IPS-18c (cell line): ENCODE measurements at regions not wholly inside any gene's neighbourhood (a gene's known extent, or its start where the extent isn't known, plus 50 kb on each side); places are given as distances from the start of the nearest gene placed in this dataset.

Source experiments
- H3K4me3 ChIP-seq: 2 replicates; pipeline ENCODE4 v1.7.0; 2013; ENCODE audit warnings: low read depth, mild to moderate bottlenecking, low read length, moderate library complexity; ENCODE audit not compliant: insufficient read depth
- H3K9me3 ChIP-seq: one replicate; pipeline ENCODE4 v1.6.1; 2013; ENCODE audit warnings: mild to moderate bottlenecking, low read length, moderate library complexity; ENCODE audit not compliant: control insufficient read depth, insufficient read depth

DNA sequence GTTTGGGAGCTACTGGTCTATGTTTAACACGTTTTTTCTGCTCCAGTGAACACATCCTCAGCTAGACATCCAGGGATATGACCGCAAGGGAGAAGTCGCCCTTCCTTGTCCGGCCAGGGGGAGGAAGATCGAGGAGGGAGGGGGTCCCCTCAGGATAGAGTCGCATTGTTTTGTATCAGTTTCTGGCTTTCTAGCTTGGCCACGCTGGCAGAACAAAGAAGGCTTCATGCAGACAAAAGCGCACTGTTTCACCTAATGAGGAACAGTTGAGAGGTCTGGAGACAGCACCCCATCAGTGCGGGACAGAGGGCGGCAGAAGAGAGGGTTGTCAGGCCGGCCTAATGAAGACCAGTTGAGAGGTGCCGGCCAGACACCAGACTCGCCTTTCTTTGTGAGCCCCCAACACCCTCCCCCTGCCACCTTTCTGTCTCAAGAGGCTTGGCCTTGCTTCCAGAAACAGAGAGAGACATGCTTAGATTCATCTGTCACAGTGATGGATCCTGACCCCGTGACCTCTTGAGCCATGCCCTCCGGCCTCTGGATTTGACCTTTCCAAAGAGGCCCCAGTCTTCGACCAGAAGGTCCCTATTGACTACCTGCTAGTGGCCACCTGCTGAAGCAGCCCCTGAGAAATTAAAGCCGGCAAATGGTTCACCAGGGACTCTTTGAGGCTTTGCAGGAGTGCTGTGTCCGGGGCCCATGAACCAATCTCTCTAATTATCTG is 254.7 kb upstream of the TBX3 start:
- Histone ChIP-seq H3K4me3 (no peak overlapping the region), H3K9me3 (no peaks in the 10 kb centered on the region)

DNA sequence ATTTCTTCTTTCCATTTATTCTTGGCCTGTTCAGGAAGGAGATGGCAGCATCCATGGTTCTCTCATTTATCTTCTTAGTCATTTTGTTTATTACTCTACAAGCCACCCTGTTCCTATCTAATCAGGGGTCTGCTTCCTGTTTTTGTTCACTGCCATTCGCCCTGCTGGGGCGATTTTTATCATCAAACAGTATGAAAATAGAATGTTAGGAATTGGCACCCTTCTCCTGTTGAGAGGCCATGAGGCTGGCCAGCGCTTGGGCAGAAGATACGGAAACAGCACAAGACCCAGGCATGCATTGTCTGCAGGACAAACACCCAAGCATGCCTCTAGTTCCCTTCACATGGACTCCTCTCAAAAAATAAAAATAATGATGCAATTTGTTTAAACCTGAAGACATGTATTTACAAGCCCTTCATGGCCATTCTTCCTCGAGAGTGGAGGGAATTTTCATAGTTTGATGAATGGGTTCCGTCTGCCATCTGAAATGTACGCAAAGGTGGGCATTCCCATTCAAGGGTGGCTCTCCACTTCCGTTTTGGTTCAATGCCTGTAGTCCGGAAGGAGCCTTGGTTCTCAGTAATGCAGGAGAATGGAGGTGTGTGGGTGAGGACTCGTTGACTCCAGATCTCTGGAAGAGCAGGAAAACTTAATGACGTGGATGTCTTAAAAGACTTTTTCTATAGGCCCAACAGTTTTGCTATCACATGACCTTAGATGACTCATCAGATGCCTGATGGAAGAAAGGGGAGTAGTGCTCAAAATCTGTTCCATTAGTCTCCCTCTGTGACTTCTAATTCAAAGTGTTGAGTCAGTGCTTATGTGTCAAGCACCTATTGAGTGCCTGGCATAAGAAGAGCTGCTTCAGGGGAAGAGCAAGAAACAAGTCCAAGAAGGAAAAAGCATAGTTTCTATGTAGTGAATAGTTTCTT is 252.4 kb upstream of the TBX3 start:
- Histone ChIP-seq H3K9me3 (no peaks in the 10 kb centered on the region), H3K4me3 (no peak overlapping the region)

DNA sequence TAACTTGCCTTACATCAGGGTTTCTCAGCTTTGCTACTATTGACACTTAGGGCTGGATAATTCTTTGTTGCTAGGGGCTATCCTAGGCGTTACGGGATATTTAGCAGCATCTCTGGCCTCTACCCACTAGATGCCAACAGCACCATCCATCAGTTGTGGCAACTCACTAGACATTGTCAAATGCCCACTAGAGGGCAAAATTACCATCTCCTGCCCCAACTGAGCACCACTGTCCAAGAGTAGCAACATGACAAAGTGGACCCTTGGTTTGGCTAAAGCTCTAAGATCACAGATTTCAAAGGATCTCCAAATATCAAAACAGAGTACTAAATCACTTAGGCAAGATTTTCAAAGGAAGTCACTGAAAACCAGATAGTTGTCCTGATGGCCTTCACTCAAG is 251.7 kb upstream of the TBX3 start:
- no peak overlapping the region for H3K4me3 ChIP-seq
- no peaks in the 10 kb centered on the region for H3K9me3 ChIP-seq

DNA sequence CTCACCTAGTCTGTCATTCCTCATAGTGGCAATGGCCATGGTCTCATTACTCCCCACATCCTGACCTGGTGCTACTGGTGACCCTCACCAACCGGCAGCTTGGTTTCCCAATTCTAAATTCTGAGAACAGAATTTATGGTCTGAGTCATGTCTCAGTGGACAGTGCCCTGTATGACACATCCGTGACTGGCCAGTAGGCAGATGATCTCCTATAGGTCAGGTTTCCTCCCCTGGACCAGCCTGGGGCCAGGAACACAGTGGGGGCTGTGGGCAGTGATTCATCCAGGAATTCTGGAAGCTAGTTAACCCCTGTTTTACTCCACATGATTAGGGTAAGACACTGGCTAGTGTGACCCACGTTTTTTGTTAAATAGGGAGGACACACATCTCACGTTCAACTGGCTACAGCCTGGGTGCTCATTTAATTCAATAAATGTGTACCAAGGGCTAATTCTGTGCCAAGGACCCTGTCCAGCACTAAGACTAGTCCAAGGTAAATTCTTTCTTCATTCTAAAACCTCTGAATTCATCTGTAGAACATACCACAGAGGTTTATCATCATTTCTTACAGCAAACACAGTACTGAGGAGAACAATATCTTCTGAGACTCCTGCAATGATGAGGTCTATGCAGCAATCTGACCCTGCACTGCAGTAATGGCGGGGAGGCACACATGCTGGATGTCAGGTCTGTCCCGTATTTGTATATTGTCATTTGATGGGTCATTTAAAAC is 249.6 kb upstream of the TBX3 start:
- Histone ChIP-seq H3K4me3 (no peak overlapping the region), H3K9me3 (no peaks in the 10 kb centered on the region)

DNA sequence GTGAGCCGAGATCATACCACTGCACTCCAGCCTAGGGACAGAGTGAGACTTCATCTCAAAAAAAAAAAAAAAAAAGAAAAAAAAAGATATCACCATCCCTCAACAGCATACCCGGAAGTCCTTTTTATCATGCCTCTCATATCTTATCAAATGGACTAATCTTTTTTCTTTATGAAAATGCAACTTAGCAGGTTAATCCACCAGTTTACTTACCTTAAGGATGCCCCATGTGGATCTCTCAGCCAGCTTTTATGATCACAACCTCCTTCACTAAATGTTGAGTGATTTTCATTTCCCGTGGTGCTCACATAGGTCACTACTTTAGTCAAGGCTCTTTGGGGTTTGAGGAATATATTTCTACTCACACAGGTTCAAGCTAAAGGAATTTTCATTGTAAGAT is 248.8 kb upstream of the TBX3 start:
- no peaks in the 10 kb centered on the region for H3K9me3 ChIP-seq

DNA sequence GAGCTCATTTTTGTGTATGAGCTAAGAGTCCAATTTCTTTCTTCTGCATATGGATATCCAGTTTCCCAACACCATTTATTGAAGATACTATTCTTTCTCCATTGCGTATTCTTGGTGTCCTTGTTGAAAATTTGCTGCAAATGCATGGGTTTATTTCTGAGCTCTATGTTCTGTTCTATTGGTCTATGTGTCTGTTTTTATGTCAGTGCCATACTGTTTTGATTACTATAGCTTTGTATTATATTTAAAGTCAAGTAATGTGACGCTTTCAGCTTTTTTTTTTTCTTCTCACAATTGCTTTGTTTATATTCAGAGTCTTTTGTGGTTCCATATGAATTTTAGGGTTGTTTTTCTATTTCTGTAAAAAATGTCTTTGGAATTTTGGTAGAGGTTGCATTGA is 247.1 kb upstream of the TBX3 start:
- Histone ChIP-seq H3K4me3 (no peak overlapping the region), H3K9me3 (no peaks in the 10 kb centered on the region)

More for the DNA sequence above, 248.8 kb upstream of the TBX3 start:
- H3K4me3 ChIP-seq: no peak overlapping the region; the same call in 1 of the 2 replicates

DNA sequence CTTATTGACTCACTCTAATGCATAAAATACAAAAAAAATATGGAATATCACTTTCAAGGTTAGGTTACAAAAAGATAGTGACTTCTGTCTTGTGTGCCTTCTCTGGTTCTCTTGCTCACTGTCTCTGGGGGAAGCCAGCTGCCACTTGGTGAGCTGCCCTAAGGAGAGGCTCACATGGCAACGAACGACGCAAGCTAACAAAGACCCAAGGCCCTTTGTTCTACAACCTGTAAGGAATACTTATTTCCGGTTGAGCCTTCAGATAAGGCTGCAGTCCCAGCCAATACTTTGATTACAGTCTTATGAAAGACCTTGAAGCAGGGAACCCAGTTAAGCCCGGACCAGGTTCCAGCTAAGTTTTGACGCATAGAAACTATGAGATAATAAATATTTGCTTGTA is 242.4 kb upstream of the TBX3 start:
- Histone ChIP-seq H3K9me3 (no peaks in the 10 kb centered on the region), H3K4me3 (no peak overlapping the region)

DNA sequence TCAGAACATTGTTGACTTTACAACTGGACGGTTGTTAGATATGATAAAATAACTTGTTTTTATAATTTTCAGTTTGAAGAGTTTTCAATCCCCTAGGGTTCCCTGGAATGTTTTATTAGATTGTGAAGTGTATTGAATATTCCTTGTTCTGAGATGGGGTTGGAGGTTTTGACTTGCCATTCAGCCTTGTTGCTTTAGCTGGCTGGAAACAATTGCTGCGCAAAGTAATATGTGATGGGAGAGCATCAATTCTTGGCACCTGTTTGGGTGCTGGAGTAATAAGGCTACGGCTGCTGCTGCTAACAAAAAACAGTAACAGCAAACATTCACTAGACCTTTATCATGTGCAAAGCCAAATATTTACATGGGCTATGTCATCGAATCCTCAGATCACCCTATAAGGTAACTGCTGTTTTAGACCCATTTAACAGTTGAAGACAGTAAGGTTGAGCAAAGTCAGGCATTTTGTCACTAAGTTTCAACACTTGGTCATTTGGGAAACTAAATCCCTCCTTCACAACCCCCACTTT is 241.0 kb upstream of the TBX3 start:
- no peaks in the 10 kb centered on the region for H3K9me3 ChIP-seq

DNA sequence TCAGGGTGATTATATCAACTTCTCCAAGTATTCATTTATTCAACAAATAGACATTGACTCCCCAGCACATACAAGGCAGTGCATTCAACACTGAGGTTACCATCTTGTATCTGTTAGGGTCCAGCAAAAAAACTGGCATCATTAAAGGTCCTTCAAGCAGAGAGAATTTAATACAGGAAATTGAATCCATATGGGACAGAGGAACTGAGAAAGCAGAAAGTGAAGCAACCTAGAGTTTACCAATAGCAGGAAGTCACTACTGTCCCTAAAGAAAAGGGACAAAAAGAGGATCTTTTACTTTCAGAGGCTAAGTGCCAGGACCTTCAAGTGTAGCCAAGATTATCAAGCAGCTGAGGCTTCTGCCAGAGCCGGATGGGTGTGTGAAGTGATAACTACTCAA is 237.8 kb upstream of the TBX3 start:
- no peaks in the 10 kb centered on the region for H3K9me3 ChIP-seq
- H3K4me3 ChIP-seq: no peak overlapping the region

More for the DNA sequence above, 241.0 kb upstream of the TBX3 start:
- H3K4me3 ChIP-seq: no peak overlapping the region

DNA sequence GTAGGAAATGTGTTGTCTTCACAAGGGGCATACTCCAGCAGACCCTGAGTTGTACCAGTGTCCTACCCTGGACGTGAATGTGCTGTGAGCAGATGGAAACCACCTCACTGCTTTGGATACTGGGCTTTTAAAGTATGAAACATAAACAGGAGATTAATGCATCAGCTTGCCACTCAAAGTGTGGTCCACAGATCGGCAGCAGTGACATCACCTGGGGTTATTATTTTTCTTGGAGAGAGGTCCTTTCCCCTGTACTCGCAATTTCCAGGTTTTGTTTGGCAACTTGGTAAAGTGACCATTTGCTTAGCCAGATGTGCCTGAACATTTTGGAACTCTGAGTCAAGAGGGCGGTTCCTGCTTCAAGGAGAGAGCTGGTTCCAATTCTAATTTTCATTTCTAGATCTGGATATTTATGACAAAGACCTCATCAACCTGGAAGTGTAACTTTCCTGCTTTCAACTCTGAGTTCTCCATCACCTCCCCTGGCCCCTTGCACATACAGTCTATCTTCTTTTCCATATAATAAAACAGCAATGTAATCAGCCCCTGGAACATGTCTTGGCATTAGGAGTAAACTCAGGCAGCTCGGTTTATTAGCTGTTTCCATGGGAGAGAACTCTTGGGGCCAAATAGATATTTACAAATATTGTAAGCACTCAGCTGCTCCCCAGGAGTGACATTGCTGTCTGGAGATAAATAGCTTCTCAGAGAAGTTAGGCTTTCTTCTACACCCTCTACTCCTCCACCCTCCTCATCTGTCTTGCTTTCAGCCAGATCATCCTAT is 237.0 kb upstream of the TBX3 start:
- Histone ChIP-seq H3K9me3 (no peaks in the 10 kb centered on the region), H3K4me3 (no peak overlapping the region)

DNA sequence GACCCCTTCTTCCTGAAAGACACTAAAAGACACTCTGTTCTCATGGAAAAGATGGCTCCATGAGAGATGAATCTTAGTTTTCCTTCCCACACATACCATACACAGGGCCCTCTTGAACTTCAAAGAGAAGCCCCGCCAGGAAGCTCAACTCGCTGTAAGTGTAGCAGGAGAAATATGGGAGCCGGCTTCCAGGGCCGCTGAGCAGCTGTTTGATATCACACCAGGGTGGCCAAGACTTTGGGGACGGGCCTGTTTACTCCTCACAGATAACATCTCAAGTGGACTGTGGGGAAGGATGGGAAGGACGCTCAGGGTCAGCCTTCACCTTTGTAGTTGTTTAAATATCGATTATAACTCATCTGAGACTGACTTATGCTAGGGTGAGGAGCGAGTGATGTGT is 235.5 kb upstream of the TBX3 start:
- Histone ChIP-seq H3K4me3 (no peak overlapping the region), H3K9me3 (no peaks in the 10 kb centered on the region)

DNA sequence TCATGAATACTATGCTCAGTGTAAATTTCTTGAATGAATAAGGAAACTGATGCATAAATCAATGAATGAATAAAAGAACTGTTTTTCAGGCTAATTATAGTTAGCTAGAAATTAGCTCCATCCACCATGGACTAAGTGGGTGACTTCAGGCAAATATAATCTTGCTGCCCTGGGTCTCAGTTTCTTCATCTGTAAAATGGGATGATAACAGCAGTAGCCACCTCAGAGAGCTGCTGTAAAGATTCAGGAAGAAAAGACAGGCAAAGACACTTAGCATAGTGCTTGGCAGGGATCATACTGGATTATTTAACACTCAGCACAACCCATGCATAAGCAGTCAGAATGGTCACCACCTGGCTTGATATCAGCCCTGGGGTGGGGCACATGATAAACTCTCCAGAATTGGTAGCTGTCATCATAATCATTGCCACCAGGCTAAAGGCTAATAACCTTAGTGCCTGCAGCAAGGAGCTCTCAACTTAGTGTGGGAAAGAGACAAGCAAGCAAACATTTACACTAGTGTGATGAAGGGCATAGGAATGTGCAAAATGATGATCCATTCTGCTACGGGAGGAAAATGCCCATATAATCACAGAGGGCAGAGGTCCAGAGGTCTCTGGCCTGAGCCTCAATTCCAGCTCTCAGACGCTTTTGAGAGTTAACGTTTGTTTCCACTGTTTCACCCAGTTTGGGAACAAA is 234.7 kb upstream of the TBX3 start:
- no peaks in the 10 kb centered on the region for H3K9me3 ChIP-seq
- no peak overlapping the region for H3K4me3 ChIP-seq

DNA sequence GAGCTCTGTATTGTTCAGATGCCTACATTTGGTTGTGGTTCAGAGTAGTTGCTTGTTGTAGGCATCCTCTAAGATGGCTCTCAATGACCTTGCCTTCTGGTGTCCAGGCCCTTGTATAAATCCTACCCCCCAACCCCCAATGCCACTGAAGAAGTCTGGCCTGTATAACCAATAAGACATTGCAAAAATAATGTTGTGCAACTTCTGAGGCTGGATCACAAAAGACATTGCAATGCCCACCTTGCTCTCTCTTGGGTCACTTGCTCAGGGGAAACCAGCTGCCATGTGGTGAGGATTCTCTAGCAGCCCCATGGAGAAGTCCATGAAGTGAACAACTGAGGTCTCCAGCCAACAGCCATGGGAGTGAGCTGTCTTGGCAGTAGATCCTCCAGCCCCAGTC is 234.0 kb upstream of the TBX3 start:
- no peak overlapping the region for H3K4me3 ChIP-seq
- no peaks in the 10 kb centered on the region for H3K9me3 ChIP-seq

DNA sequence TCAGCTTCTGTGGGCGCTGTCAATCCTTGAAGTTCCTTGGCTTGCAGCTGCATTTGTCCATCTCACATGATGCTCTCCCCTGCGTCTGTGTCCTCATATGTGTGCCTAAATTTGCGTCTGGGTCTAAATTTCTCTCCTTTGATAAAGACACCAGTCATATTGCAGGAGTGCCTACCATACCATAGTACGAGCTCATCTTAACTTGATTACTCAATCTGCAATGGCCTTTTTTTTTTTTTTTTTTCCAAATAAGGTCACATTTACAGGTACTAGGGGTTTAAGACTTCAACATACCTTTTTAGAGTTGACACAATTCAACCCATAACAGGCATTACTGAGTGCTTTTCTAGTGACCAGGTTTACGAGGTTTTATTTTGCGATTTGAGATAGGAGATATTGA is 233.3 kb upstream of the TBX3 start:
- H3K4me3 ChIP-seq: no peak overlapping the region
- H3K9me3 ChIP-seq: no peaks in the 10 kb centered on the region

DNA sequence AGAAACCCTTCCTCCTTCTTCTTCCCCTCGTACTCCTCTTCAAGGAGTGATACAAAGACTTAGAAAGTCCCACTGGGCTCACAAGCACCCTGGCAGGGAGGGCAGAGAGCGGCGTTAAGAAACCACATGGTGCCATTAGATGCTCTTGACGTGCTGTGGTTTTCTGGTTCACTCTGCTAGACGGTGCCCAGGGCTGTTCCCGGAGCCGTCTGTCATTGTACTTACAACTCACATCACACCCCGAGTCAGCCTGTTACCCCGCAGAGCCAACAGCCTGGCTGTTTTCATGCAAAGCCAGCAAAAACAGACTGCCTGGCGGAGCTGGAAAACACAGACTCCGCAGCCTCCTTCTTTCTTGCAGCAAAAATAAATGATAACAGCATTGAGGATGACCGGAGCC is 232.6 kb upstream of the TBX3 start:
- no peaks in the 10 kb centered on the region for H3K9me3 ChIP-seq
- no peak overlapping the region for H3K4me3 ChIP-seq

DNA sequence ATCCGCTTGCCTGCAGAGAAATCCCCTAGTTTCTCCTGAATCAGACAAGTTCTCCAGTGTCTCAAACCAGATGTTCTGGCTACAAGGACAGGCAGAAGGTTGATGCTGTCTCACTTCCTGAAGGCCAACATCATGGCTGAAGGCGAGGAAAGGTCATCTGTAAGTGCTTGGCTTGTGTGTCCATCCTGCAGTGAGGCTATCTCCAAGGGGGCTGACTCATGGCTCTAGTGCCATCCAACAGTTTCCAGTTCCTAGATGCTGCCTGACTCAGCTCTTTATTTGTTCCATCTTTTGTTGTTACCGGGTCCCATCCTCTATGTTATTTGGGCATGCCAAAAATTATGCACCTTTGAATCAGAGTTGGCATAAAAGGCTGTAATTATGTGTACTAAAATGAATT is 232.1 kb upstream of the TBX3 start:
- Histone ChIP-seq H3K9me3 (no peaks in the 10 kb centered on the region), H3K4me3 (no peak overlapping the region)
